WI38 (cell line): ENCODE measurements at regions not wholly inside any gene's neighbourhood (a gene's known extent, or its start where the extent isn't known, plus 50 kb on each side); places are given as distances from the start of the nearest gene placed in this dataset.

ENCODE experiments used
- H3K4me3 ChIP-seq: 2 replicates; pipeline ENCODE4 v1.5.1; 2011; ENCODE audit warnings: low read depth, mild to moderate bottlenecking, control low read depth, low read length
- CTCF ChIP-seq: IDR thresholded peaks from 2 replicates; pipeline ENCODE4 v1.5.1; 2012; ENCODE audit warnings: low read depth, mild to moderate bottlenecking, control low read depth, low read length

DNA sequence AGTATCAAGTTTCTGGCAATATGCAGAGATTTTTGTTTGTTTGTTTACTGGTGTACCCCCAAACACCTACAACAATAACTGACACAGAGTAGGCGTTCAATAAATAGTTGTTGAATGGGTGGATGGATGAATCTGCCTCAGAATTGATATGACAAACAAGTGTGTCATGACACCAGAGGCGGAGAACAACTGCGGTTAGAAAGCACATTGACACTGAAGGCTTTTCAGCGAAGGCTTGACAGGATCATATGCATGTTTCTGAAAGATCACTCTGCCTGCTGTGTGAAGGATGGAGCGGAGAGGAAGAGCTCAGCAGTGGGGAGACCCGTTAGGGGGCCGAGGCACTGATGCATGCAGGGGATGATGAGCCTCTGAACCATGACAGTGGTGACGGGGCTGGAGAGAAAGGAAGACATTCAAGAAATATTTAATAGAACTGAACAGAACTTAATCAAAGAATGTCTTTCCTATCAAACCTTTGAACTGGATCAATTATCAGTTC is 108.5 kb upstream of the USP47 start:
- no peak for TF ChIP-seq CTCF
- H3K4me3 ChIP-seq, result no peak overlapping the region

DNA sequence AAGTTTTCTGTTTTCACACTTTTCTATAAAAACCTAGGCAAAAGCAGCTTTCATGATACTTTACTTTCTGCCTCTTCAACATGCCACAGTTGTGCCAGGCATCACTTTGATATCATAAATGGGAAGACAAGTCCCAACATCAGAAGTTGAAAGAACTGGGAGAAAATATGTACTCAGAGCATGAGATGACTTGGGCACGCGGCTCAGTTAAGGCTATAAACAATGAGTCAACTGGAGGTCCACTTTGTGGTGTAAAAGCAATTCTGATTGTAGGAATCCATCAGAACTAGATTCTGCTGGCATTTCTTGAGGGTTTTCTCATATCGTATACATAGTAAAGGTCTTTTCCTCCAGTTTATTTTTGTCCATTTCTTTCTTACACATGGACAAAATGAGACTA is 109.7 kb upstream of the USP47 start:
- no peak overlapping the region for H3K4me3 ChIP-seq
- no peak for TF ChIP-seq CTCF

DNA sequence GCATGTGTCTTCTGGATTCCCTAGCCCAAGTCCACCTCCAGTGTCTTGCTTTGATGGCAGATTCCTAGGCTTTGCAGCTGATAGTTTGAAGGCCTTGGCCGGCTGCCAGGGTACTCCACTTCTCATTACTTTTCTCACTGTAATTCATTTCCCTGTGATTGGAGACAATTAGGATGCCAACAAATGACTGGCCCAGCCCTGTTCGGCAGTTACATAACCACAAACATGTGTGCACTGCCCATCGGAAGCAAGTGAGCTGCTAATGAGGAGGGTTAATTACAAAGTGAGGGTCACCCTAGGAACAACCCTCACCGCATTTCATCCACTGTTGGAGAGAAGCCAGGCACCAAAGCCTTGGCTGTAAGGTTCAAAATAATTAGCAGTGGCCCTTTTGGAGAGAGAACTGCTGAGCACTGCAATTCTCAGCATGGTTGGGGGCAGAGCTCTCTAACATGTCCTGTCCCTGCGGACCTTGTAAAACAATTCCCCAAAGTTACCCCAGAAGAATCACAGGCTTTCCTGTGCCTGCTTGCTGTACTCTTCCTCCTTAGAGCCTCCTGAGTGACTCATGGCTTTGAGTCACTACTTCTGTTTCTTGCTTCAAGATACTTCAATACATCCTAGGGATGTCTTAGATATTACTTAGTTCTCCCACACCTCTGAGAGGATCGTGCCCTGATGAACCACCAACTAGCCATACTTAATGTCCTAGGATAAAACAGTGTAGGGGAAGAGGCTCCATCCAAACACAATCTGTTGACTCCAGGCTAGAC is 109.7 kb upstream of the GALNT18 start:
- TF ChIP-seq CTCF, result no peak
- H3K4me3 ChIP-seq, result no peak overlapping the region

DNA sequence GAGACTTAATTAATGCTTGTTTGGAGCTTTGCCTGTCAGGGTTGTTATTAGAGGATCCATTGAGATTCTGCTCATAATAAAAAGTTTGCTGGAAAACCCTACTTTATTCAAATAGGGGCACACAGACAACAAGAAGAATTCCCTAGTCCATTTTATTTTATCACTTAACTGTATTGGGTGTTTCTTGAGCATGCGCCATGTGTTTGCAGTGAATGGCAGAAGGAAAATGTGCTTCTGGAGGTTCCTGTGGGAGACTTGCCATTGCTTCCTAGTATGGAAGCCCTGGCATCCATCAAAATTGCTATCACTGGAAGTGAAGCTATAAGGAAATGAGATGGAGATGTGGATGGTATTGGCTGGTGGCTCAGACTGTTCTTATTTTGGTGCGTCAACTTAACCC is 106.6 kb upstream of the GALNT18 start:
- no peak overlapping the region for H3K4me3 ChIP-seq
- no peak for TF ChIP-seq CTCF

GRCh38 chr11:11725438-11725837 is 103.6 kb upstream of the GALNT18 start:
- no peak for TF ChIP-seq CTCF

GRCh38 chr11:11724994-11725393 is 103.2 kb upstream of the GALNT18 start:
- no peak overlapping the region for H3K4me3 ChIP-seq
- no peak for TF ChIP-seq CTCF

More at GRCh38 chr11:11725438-11725837, 103.6 kb upstream of the GALNT18 start:
- no peak overlapping the region for H3K4me3 ChIP-seq

DNA sequence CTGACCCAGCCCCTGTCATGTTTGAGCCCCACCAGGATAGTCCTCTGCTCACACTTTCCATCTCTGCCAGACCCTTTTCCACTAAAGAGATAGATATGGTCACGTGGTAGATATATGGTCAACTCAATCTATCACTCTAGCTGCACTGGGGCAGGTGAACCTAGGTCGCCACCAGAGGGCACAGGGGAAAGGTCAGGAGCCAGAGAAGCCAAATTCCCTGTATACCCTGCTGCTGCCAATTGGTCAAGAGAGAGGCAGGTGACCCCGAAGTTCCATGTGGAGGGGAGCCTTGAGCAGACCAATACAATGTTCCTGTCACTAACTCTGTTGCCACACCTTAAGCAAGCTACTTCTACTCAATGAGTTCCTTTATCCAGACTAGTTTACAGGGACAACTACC is 101.1 kb upstream of the GALNT18 start:
- TF ChIP-seq CTCF, result no peak
- H3K4me3 ChIP-seq, result no peak overlapping the region
